ENCODE measurements at regions not wholly inside any gene's neighbourhood (a gene's known extent, or its start where the extent isn't known, plus 50 kb on each side); places are given as distances from the start of the nearest gene placed in this dataset.

- Histone ChIP-seq H3K27ac (no peak overlapping the region), H3K36me3 (no peaks in the 10 kb centered on the region), H3K27me3 (no peaks in the 10 kb centered on the region), H3K9me3 (no peaks in the 10 kb centered on the region), H3K4me1 (no peaks in the 10 kb centered on the region), H3K4me3 (no peak overlapping the region)
- intact Hi-C loops (cut with DNase I; ENCODE audit: low total_unique reads), result loop anchor here (5.0 kb wide), 1 partner anchor 45 kb away; no protein-coding TSS in a partner anchor
- no peak for DNase-seq (ENCODE audit: low spot score in 2 of 2)
- TF ChIP-seq, protein P1, sequence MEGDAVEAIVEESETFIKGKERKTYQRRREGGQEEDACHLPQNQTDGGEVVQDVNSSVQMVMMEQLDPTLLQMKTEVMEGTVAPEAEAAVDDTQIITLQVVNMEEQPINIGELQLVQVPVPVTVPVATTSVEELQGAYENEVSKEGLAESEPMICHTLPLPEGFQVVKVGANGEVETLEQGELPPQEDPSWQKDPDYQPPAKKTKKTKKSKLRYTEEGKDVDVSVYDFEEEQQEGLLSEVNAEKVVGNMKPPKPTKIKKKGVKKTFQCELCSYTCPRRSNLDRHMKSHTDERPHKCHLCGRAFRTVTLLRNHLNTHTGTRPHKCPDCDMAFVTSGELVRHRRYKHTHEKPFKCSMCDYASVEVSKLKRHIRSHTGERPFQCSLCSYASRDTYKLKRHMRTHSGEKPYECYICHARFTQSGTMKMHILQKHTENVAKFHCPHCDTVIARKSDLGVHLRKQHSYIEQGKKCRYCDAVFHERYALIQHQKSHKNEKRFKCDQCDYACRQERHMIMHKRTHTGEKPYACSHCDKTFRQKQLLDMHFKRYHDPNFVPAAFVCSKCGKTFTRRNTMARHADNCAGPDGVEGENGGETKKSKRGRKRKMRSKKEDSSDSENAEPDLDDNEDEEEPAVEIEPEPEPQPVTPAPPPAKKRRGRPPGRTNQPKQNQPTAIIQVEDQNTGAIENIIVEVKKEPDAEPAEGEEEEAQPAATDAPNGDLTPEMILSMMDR (IDR thresholded peaks at IDR 0.05), result no peak
- TF ChIP-seq POLR2AphosphoS5 (IDR thresholded peaks at IDR 0.05) (no peak), POLR2A (IDR thresholded peaks at IDR 0.05) (no peak)
Measured at GRCh38 chr4:24172406-24172805, 282.6 kb upstream of the PPARGC1A start.

DNA sequence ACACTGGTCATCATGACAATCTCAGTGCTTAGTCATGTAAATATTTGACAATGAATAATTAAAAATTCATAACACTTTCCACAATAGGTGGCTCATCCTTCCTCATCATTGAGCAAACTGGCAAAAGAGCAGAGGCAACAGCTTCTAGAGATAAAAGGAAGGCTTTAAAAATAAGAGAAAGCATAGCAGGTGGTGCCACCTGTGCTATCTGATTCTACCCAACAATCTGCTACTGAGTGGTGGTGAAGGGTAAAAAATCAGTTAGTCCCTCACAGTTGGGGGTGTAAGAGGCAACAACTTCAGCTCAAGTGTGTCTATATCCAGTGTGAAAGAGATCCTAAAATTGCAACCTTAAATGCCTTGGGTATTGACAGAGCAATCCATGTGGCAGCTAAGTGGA lies 280.1 kb upstream of the PPARGC1A start:
- Histone ChIP-seq H3K4me1 (no peaks in the 10 kb centered on the region), H3K9me3 (no peaks in the 10 kb centered on the region), H3K36me3 (no peaks in the 10 kb centered on the region), H3K27ac (no peak overlapping the region), H3K27me3 (no peaks in the 10 kb centered on the region), H3K4me3 (no peak overlapping the region)
- no peak for DNase-seq (ENCODE audit: low spot score in 2 of 2)
- TF ChIP-seq POLR2A (IDR thresholded peaks at IDR 0.05) (no peak), POLR2AphosphoS5 (IDR thresholded peaks at IDR 0.05) (no peak)
- TF ChIP-seq, protein P1 (IDR thresholded peaks at IDR 0.05), result no peak
- intact Hi-C loops (cut with DNase I; ENCODE audit: low total_unique reads), result loop anchor here (5.0 kb wide), 1 partner anchor 43 kb away; no protein-coding TSS in a partner anchor

DNA sequence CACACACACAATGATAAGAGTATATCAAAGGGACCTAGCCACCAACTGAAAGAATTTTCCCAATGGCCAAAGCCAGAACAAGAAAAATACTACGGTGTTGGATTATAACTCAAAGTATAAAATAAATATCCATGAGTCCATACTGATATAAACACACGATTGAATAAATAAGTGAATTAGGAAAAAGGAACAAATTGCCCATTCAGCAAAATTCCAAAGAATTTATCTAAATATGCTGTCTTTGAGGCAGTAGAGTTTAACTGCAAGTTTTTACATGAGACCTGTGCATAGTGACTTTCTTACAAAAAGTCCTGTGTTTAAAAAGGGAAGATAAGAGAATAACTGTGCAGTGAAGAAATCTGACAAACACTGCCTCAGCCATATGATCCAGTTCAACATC lies 278.8 kb upstream of the PPARGC1A start:
- TF ChIP-seq POLR2A (IDR thresholded peaks at IDR 0.05), result no peak
- TF ChIP-seq, protein P1 (IDR thresholded peaks at IDR 0.05), result no peak
- no peaks in the 10 kb centered on the region for H3K27me3 ChIP-seq
- H3K9me3 ChIP-seq, result no peaks in the 10 kb centered on the region
- intact Hi-C loops (cut with DNase I; ENCODE audit: low total_unique reads), result no loop called here
- DNase-seq (ENCODE audit: low spot score in 2 of 2), result no peak
- H3K4me3 ChIP-seq, result no peak overlapping the region
- H3K27ac ChIP-seq, result no peak overlapping the region
- no peaks in the 10 kb centered on the region for H3K36me3 ChIP-seq
- H3K4me1 ChIP-seq, result no peaks in the 10 kb centered on the region

- no peaks in the 10 kb centered on the region for H3K27me3 ChIP-seq
Measured at GRCh38 chr4:24166501-24166900, 276.7 kb upstream of the PPARGC1A start.

GRCh38 chr4:24164797-24165196 lies 274.9 kb upstream of the PPARGC1A start:
- intact Hi-C loops (cut with DNase I; ENCODE audit: low total_unique reads), result no loop called here
- Histone ChIP-seq H3K9me3 (no peaks in the 10 kb centered on the region), H3K36me3 (no peaks in the 10 kb centered on the region), H3K27ac (no peak overlapping the region), H3K4me1 (no peaks in the 10 kb centered on the region), H3K4me3 (no peak overlapping the region), H3K27me3 (no peaks in the 10 kb centered on the region)
- no peak for DNase-seq (ENCODE audit: low spot score in 2 of 2)
- TF ChIP-seq, protein P1 (IDR thresholded peaks at IDR 0.05), result no peak
- TF ChIP-seq POLR2AphosphoS5 (IDR thresholded peaks at IDR 0.05) (no peak), POLR2A (IDR thresholded peaks at IDR 0.05) (no peak)

More at GRCh38 chr4:24166501-24166900, 276.7 kb upstream of the PPARGC1A start:
- no peak for DNase-seq (ENCODE audit: low spot score in 2 of 2)
- H3K36me3 ChIP-seq, result no peaks in the 10 kb centered on the region
- no peaks in the 10 kb centered on the region for H3K9me3 ChIP-seq
- H3K27ac ChIP-seq, result no peak overlapping the region
- intact Hi-C loops (cut with DNase I; ENCODE audit: low total_unique reads), result no loop called here
- no peak overlapping the region for H3K4me3 ChIP-seq
- TF ChIP-seq POLR2A (IDR thresholded peaks at IDR 0.05) (no peak), POLR2AphosphoS5 (IDR thresholded peaks at IDR 0.05) (no peak)
- TF ChIP-seq, protein P1 (IDR thresholded peaks at IDR 0.05), result no peak
- H3K4me1 ChIP-seq, result no peaks in the 10 kb centered on the region
